Ovary (tissue), 3 donors: ENCODE measurements at regions not wholly inside any gene's neighbourhood (a gene's known extent, or its start where the extent isn't known, plus 50 kb on each side); places are given as distances from the start of the nearest gene placed in this dataset.

Experiments used
- CTCF ChIP-seq, 3 donors: fragments of 450-650 bp in 2 of 3; fragments of 200-600 bp in 1 of 3; IDR thresholded peaks; one replicate each; pipeline versions ENCODE4 v1.5.1 to v1.8.0; 2016 to 2022; ENCODE audit warnings: antibody characterized with exemption in 3 of 3, mild to moderate bottlenecking in 1 of 3
- POLR2A ChIP-seq: fragments of 450-650 bp; IDR thresholded peaks from one replicate; pipeline ENCODE4 v1.6.1; 2017; ENCODE audit warnings: antibody characterized with exemption, mild to moderate bottlenecking, moderate library complexity
- donor health status: DM: no; HTN: no; CAD: no.

GRCh38 chrX:115490814-115491213 is 70.2 kb upstream of the PLS3 start:
- no peak for TF ChIP-seq CTCF (IDR thresholded peaks at IDR 0.05)
- no peak for TF ChIP-seq POLR2A
